Thyroid gland (tissue), 4 donors: ENCODE measurements at regions not wholly inside any gene's neighbourhood (a gene's known extent, or its start where the extent isn't known, plus 50 kb on each side); places are given as distances from the start of the nearest gene placed in this dataset.

Experiments
- POLR2A ChIP-seq, 2 donors: fragments of 450-650 bp; IDR thresholded peaks; one replicate each; pipeline ENCODE4 v1.6.1; 2017; ENCODE audit warnings: antibody characterized with exemption in 2 of 2, mild to moderate bottlenecking in 2 of 2, moderate library complexity in 1 of 2
- TF ChIP-seq, protein P1 (sequence below), 6 experiments: fragments of 200-600 bp in 3 of 6; fragments of 450-650 bp in 3 of 6; sonication (generic) in 3 of 6; IDR thresholded peaks; one replicate each; pipeline ENCODE4 v1.5.1; 2016 to 2019; ENCODE audit warnings: antibody characterized with exemption in 6 of 6, mild to moderate bottlenecking in 2 of 6, inconsistent platforms in 1 of 6, moderate library complexity in 1 of 6

DNA sequence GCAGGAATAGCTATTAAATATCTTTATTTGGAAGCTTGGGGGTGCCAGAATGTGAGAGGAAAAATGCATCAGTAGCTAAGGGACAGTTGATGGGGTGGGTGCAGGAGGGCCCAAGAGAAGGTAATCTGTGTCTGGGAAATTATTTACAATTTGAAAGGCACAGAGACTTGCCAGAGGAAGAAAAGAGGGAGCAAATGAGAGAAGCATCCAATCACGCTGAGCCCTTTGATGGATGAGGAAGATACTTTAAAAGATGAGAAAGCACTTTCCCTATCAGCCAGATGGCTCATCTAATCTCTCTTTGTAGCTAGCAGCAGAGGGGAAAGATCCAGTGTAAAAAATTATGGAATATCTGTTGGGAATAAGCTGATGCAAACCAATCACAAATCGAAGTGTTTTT lies 57.0 kb upstream of the ABCA1 start:
- TF ChIP-seq, protein P1, sequence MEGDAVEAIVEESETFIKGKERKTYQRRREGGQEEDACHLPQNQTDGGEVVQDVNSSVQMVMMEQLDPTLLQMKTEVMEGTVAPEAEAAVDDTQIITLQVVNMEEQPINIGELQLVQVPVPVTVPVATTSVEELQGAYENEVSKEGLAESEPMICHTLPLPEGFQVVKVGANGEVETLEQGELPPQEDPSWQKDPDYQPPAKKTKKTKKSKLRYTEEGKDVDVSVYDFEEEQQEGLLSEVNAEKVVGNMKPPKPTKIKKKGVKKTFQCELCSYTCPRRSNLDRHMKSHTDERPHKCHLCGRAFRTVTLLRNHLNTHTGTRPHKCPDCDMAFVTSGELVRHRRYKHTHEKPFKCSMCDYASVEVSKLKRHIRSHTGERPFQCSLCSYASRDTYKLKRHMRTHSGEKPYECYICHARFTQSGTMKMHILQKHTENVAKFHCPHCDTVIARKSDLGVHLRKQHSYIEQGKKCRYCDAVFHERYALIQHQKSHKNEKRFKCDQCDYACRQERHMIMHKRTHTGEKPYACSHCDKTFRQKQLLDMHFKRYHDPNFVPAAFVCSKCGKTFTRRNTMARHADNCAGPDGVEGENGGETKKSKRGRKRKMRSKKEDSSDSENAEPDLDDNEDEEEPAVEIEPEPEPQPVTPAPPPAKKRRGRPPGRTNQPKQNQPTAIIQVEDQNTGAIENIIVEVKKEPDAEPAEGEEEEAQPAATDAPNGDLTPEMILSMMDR (IDR thresholded peaks at IDR 0.05) = no peak
- no peak for TF ChIP-seq POLR2A (IDR thresholded peaks at IDR 0.05)
